Tibial artery (tissue), 4 donors: ENCODE measurements at regions not wholly inside any gene's neighbourhood (a gene's known extent, or its start where the extent isn't known, plus 50 kb on each side); places are given as distances from the start of the nearest gene placed in this dataset.

ENCODE experiments used
- DNase-seq, 2 donors: peaks; one replicate each; pipeline ENCODE4 v3.0.0-alpha.2; 2019
- H3K27ac ChIP-seq, 2 donors: fragments of 200-600 bp; sonication (generic) in 1 of 2; 1 replicate in 1 of 2; 2 replicates in 1 of 2; pipeline ENCODE4 v1.5.1; 2018 to 2019; ENCODE audit warnings: mild to moderate bottlenecking in 1 of 2
- H3K27me3 ChIP-seq, 2 donors: fragments of 200-600 bp; sonication (generic) in 1 of 2; one replicate each; pipeline versions ENCODE4 v1.5.1 to v1.6.0; 2016 to 2019
- H3K36me3 ChIP-seq, 3 donors: fragments of 200-600 bp; sonication (generic) in 2 of 3; one replicate each; pipeline ENCODE4 v1.5.1; 2016 to 2019; ENCODE audit warnings: mild to moderate bottlenecking in 2 of 3
- H3K4me1 ChIP-seq, 4 donors: fragments of 200-600 bp; sonication (generic) in 2 of 4; 1 replicate in 3 of 4; 2 replicates in 1 of 4; pipeline ENCODE4 v1.5.1; 2016 to 2019
- H3K4me3 ChIP-seq, 2 donors: fragments of 200-600 bp; sonication (generic) in 1 of 2; 1 replicate in 1 of 2; 2 replicates in 1 of 2; pipeline ENCODE4 v1.5.1; 2018 to 2019; ENCODE audit warnings: mild to moderate bottlenecking in 2 of 2
- H3K9me3 ChIP-seq, 3 donors: fragments of 200-600 bp; sonication (generic) in 1 of 3; one replicate each; pipeline ENCODE4 v1.5.1; 2016 to 2019
- intact Hi-C: fragments of 100-400 bp; cut with DNase I; formaldehyde crosslinking; loops from one replicate; pipeline ENCODE4 v1.15.0; 2023; ENCODE audit warnings: low total_unique reads
- TF ChIP-seq, protein P1 (sequence below), 2 experiments: fragments of 200-600 bp in 1 of 2; fragments of 450-650 bp in 1 of 2; IDR thresholded peaks; one replicate each; pipeline ENCODE4 v1.5.1; 2017 to 2019; ENCODE audit warnings: antibody characterized with exemption in 2 of 2, mild to moderate bottlenecking in 1 of 2, moderate library complexity in 1 of 2

DNA sequence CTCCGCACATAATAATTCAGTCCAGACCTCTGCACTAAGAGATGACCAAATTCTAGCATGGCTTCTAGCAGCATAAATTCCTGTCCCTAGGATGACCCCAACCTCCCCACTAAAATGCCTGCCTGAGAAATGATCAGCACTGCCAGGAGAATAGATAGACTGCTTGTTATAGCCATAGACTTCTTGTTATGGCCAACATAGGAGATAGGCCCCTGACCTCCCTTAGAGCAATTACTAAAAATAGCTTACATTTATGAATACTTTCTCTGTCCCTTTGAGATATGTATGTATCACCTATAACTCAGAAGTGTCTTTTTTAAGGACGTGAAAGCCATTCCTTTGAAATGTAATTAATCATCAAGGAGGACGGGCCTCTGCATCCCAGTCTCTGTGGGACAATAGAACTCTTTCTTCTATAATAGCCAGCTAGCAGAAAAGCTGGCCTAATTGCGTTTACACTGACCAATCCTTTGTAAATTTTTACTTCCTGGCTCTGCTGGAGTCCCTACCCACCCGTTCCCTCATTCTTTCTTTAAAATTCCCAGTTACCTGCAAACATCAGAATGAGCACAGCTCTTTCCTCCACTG lies 1002.7 kb downstream of the CDH18 start:
- TF ChIP-seq, protein P1, sequence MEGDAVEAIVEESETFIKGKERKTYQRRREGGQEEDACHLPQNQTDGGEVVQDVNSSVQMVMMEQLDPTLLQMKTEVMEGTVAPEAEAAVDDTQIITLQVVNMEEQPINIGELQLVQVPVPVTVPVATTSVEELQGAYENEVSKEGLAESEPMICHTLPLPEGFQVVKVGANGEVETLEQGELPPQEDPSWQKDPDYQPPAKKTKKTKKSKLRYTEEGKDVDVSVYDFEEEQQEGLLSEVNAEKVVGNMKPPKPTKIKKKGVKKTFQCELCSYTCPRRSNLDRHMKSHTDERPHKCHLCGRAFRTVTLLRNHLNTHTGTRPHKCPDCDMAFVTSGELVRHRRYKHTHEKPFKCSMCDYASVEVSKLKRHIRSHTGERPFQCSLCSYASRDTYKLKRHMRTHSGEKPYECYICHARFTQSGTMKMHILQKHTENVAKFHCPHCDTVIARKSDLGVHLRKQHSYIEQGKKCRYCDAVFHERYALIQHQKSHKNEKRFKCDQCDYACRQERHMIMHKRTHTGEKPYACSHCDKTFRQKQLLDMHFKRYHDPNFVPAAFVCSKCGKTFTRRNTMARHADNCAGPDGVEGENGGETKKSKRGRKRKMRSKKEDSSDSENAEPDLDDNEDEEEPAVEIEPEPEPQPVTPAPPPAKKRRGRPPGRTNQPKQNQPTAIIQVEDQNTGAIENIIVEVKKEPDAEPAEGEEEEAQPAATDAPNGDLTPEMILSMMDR (IDR thresholded peaks at IDR 0.05), result no peak
- no peak overlapping the region for H3K27ac ChIP-seq
- H3K36me3 ChIP-seq, result no peaks in the 10 kb centered on the region
- no peak overlapping the region for H3K4me3 ChIP-seq
- no peaks in the 10 kb centered on the region for H3K9me3 ChIP-seq
- no peaks in the 10 kb centered on the region for H3K4me1 ChIP-seq
- intact Hi-C loops, result no loop called here
- DNase-seq, result no peak
- no peaks in the 10 kb centered on the region for H3K27me3 ChIP-seq

DNA sequence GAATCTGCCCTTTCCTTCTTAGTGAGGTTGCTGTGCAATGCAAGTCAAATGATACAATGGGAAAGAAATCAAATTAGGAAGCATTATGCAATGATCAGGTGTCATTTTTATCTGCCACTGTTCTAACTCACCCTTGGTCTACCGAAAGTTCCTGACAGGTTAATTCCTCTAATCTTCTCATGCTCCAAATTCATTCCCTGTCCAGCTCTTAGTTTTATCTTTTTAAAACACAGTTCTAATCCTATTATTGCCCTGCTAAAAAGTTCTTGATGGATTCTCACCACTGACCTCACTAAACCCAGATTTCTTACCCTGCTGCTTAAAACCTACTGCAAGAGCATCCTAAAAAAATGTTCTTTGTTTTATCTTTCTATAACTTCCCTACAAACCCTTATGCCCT lies 1000.9 kb downstream of the CDH18 start:
- intact Hi-C loops, result no loop called here
- H3K36me3 ChIP-seq, result no peaks in the 10 kb centered on the region

DNA sequence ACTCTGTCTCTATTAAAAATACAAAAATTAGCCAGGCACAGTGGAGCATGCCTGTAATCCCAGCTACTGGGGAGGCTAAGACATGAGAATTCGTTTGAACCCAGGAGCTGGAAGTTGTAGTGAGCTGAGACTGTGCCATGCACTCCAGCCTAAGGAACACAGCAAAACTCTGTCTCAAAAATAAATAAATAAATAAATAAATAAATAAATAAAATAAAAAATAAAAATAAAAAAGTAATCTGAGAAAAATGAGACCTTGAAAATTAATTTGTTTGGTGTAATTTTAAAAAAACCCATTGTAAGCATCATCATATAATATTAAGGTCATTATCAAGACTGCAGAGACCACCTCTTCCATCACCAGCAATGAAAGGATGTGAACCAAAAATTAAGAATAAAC lies 997.1 kb downstream of the CDH18 start:
- Histone ChIP-seq H3K4me3 (no peak overlapping the region), H3K27me3 (no peaks in the 10 kb centered on the region), H3K27ac (no peak overlapping the region), H3K4me1 (no peaks in the 10 kb centered on the region), H3K36me3 (no peaks in the 10 kb centered on the region), H3K9me3 (no peaks in the 10 kb centered on the region)
- TF ChIP-seq, protein P1 (IDR thresholded peaks at IDR 0.05), result no peak
- intact Hi-C loops, result no loop called here
- no peak for DNase-seq

More for the DNA sequence above, 1000.9 kb downstream of the CDH18 start:
- Histone ChIP-seq H3K27ac (no peak overlapping the region), H3K4me1 (no peaks in the 10 kb centered on the region), H3K27me3 (no peaks in the 10 kb centered on the region), H3K9me3 (no peaks in the 10 kb centered on the region), H3K4me3 (no peak overlapping the region)
- DNase-seq, result no peak
- TF ChIP-seq, protein P1 (IDR thresholded peaks at IDR 0.05), result no peak

DNA sequence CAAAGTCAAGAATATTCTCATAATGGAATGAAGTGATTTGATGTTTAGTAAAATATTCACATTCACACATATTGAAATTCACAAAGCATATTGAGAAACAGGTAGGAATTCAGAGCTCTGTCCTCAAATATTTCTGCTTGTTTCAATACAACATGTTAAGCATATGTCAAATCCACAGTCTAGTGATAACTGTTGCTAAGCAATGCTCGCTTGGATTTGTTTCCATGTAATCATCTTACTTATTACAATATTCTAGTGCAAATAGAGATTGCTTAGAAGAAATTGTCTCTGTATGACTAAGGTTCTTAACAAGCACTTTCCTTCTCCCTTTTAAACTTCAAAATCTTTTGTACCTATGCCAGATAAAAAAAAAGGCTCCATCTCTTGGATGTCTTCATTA lies 995.7 kb downstream of the CDH18 start:
- H3K27me3 ChIP-seq, result no peaks in the 10 kb centered on the region
- no peak overlapping the region for H3K4me3 ChIP-seq
- no peak overlapping the region for H3K27ac ChIP-seq
- TF ChIP-seq, protein P1 (IDR thresholded peaks at IDR 0.05), result no peak
- H3K36me3 ChIP-seq, result no peaks in the 10 kb centered on the region
- no peaks in the 10 kb centered on the region for H3K9me3 ChIP-seq
- intact Hi-C loops, result no loop called here
- DNase-seq, result no peak
- H3K4me1 ChIP-seq, result no peaks in the 10 kb centered on the region

DNA sequence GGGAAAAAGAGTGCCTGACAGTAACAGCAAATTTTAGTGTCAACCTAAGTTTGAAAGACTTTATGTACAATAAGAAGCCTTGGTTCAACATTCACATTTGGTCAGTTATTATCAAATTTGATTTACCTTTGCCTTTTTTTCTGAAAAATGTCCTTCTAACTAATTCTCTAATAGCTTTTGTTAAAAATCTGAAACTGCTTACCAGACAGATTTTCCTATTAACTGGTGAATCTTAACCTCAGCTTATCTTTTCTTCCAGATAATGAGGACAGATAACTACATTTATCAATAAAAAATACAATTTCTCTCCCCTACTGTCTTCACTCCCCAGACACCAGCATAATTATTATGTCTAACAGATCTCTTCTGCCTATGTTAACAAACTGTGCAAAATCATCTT lies 988.5 kb downstream of the CDH18 start:
- Histone ChIP-seq H3K4me3 (no peak overlapping the region), H3K27ac (no peak overlapping the region), H3K27me3 (no peaks in the 10 kb centered on the region), H3K9me3 (no peaks in the 10 kb centered on the region), H3K4me1 (no peaks in the 10 kb centered on the region), H3K36me3 (no peaks in the 10 kb centered on the region)
- no peak for DNase-seq
- TF ChIP-seq, protein P1 (IDR thresholded peaks at IDR 0.05), result no peak
- intact Hi-C loops, result no loop called here

DNA sequence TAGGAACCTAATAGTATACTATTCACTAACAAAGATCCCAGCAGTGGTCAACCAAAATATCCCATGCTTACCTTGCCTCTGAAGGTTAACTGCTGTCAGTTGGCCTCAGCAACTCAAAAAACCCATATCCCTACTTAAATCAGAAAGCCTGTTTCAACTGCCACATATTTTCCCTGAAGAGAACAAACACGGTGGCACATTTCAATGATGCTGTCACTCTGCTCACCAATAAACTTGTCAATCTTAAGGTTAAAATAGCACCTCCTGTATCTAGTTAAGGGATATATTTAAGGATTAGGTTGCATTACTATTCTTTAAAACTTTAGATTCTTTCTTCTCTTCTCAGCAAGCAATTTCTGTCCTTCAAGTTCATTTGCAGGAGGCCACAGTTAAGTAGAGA lies 986.9 kb downstream of the CDH18 start:
- intact Hi-C loops, result no loop called here
- DNase-seq, result no peak
- no peaks in the 10 kb centered on the region for H3K9me3 ChIP-seq
- no peaks in the 10 kb centered on the region for H3K36me3 ChIP-seq
- no peaks in the 10 kb centered on the region for H3K4me1 ChIP-seq
- H3K27me3 ChIP-seq, result no peaks in the 10 kb centered on the region
- no peak overlapping the region for H3K4me3 ChIP-seq
- TF ChIP-seq, protein P1 (IDR thresholded peaks at IDR 0.05), result no peak
- H3K27ac ChIP-seq, result no peak overlapping the region
